ENCODE measurements at regions not wholly inside any gene's neighbourhood (a gene's known extent, or its start where the extent isn't known, plus 50 kb on each side); places are given as distances from the start of the nearest gene placed in this dataset.

DNA sequence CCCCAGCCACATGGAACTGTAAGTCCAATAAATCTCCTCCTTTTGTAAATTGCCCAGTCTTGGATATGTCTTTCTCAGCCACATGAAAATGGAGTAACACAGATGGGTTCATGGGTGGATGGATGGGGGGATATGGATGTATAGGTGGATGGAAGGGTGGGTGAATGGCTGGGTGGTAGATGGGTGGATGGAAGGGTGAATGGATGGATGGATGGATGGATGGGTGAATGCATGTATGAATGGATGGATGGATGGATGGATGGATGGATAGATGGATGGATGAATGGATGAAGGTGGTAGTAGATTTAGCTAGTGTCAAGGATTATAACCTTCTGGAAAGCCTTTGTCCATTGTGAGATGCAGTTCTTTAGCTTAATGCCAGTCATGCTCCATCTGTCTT lies 146.1 kb upstream of the ATP2B2 start:
- H3K27me3 ChIP-seq (ENCODE audit: control insufficient read depth, insufficient read depth, low read length): peaks cover 3% of the 10 kb centered on the region; the same call in 1 of the 2 replicates
- POLR2A ChIA-PET: no interaction called here
- intact Hi-C loops (cut with micrococcal nuclease; ENCODE audit: unreplicated experiment) (no loop called here), in situ Hi-C loops (cut with HindIII; ENCODE audit: low pct_unique_long_range_greater_than_20kb, low sequenced_read_pairs) (no loop called here)
- no peak overlapping the region for H3K27ac ChIP-seq (ENCODE audit: low read length)
- BruUV-seq (replicated peaks): no TSS peak
- DNase-seq (ENCODE audit: low read depth, low spot score): no peak
- H3K9me3 ChIP-seq (ENCODE audit: control insufficient read depth, insufficient read depth, low read depth, low read length): no peaks in the 10 kb centered on the region
- no peaks in the 10 kb centered on the region for H3K36me3 ChIP-seq (ENCODE audit: control insufficient read depth, insufficient read depth, low read length)
- CTCF ChIA-PET: no interaction called here
- no peak overlapping the region for H3K4me3 ChIP-seq (ENCODE audit: low read depth in 2 of 2, low read length in 2 of 2)
- no peak for ATAC-seq
- H3K4me1 ChIP-seq (ENCODE audit: control insufficient read depth, insufficient read depth, low read length): no peaks in the 10 kb centered on the region
- TF ChIP-seq POLR2AphosphoS5 (IDR thresholded peaks at IDR 0.05; ENCODE audit: low read depth, low read length): no peak
- TF ChIP-seq, protein P1, sequence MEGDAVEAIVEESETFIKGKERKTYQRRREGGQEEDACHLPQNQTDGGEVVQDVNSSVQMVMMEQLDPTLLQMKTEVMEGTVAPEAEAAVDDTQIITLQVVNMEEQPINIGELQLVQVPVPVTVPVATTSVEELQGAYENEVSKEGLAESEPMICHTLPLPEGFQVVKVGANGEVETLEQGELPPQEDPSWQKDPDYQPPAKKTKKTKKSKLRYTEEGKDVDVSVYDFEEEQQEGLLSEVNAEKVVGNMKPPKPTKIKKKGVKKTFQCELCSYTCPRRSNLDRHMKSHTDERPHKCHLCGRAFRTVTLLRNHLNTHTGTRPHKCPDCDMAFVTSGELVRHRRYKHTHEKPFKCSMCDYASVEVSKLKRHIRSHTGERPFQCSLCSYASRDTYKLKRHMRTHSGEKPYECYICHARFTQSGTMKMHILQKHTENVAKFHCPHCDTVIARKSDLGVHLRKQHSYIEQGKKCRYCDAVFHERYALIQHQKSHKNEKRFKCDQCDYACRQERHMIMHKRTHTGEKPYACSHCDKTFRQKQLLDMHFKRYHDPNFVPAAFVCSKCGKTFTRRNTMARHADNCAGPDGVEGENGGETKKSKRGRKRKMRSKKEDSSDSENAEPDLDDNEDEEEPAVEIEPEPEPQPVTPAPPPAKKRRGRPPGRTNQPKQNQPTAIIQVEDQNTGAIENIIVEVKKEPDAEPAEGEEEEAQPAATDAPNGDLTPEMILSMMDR (IDR thresholded peaks at IDR 0.05): no peak
- TF ChIP-seq REST (IDR thresholded peaks at IDR 0.05; ENCODE audit: insufficient read depth in 1 of 2, low read depth in 2 of 2, low read length in 1 of 2): no peak
- no peak for TF ChIP-seq TCF7L2 (IDR thresholded peaks at IDR 0.05; ENCODE audit: low read depth, low read length)
- TF ChIP-seq SIN3A (IDR thresholded peaks at IDR 0.05; ENCODE audit: borderline replicate concordance, insufficient read depth, low read depth, low read length): no peak

- Histone ChIP-seq H3K27ac (ENCODE audit: low read length) (no peak overlapping the region), H3K27me3 (ENCODE audit: control insufficient read depth, insufficient read depth, low read length) (no peaks in the 10 kb centered on the region; the same call in 1 of the 2 replicates), H3K4me1 (ENCODE audit: control insufficient read depth, insufficient read depth, low read length) (no peaks in the 10 kb centered on the region), H3K4me3 (ENCODE audit: low read depth in 2 of 2, low read length in 2 of 2) (no peak overlapping the region), H3K36me3 (ENCODE audit: control insufficient read depth, insufficient read depth, low read length) (no peaks in the 10 kb centered on the region), H3K9me3 (ENCODE audit: control insufficient read depth, insufficient read depth, low read depth, low read length) (no peaks in the 10 kb centered on the region)
- BruUV-seq (replicated peaks): no TSS peak
- DNase-seq (ENCODE audit: low read depth, low spot score): no peak
- ChIA-PET POLR2A (no interaction called here), CTCF (no interaction called here)
- ATAC-seq: no peak
- in situ Hi-C loops (cut with HindIII; ENCODE audit: low pct_unique_long_range_greater_than_20kb, low sequenced_read_pairs) (no loop called here), intact Hi-C loops (cut with micrococcal nuclease; ENCODE audit: unreplicated experiment) (no loop called here)
- TF ChIP-seq TCF7L2 (IDR thresholded peaks at IDR 0.05; ENCODE audit: low read depth, low read length): no peak
- no peak for TF ChIP-seq SIN3A (IDR thresholded peaks at IDR 0.05; ENCODE audit: borderline replicate concordance, insufficient read depth, low read depth, low read length)
Measured at GRCh38 chr3:10653241-10653640, 147.9 kb upstream of the ATP2B2 start.

DNA sequence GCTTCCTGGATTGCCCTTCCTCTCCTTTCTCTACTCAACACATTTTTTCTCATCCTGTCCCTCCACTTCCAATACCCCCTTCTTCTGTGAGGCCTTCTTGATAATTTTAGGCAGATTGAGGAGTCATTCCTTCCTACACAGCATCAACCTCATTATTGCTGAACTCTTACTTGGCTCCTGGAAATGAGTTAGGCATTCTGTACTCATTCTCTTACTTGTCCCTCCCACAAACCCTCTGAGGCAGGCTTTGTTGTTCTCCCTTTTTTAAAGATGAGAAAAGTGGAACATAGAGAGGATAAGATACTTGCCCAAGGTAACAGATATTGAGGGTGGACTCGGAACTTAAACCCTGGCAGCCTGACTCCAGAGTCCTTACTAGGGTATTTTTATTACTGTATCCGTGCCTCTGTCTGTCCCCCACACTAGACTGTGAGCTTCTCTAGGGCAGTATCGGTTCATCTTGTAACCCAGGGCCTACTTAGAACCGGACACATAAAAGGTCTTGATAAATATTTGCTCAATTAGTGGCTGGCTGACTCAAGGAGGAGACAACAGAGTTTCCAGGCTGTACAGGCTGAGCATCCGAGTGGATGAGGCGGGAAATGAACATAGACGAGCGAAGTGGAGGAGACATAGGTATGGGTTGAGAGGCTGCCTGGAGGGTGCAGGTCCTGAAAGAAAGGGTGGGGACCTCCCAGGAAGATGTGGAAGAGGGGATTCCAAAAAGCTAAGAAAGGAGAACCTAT lies 148.7 kb upstream of the ATP2B2 start:
- no peaks in the 10 kb centered on the region for H3K36me3 ChIP-seq (ENCODE audit: control insufficient read depth, insufficient read depth, low read length)
- no peaks in the 10 kb centered on the region for H3K9me3 ChIP-seq (ENCODE audit: control insufficient read depth, insufficient read depth, low read depth, low read length)
- POLR2A ChIA-PET: no interaction called here
- DNase-seq (ENCODE audit: low read depth, low spot score) (no peak), ATAC-seq (no peak)
- CTCF ChIA-PET: interaction anchor here (0.6 kb wide), 2 partner anchors 310 to 332 kb away, joined by 3 read pairs; no protein-coding TSS in a partner anchor
- no peaks in the 10 kb centered on the region for H3K4me1 ChIP-seq (ENCODE audit: control insufficient read depth, insufficient read depth, low read length)
- no TSS peak for BruUV-seq (replicated peaks)
- no peak overlapping the region for H3K4me3 ChIP-seq (ENCODE audit: low read depth in 2 of 2, low read length in 2 of 2)
- no peaks in the 10 kb centered on the region; the same call in 1 of the 2 replicates for H3K27me3 ChIP-seq (ENCODE audit: control insufficient read depth, insufficient read depth, low read length)
- intact Hi-C loops (cut with micrococcal nuclease; ENCODE audit: unreplicated experiment): no loop called here
- TF ChIP-seq REST (IDR thresholded peaks at IDR 0.05; ENCODE audit: insufficient read depth in 1 of 2, low read depth in 2 of 2, low read length in 1 of 2) (no peak), POLR2AphosphoS5 (IDR thresholded peaks at IDR 0.05; ENCODE audit: low read depth, low read length) (no peak), SIN3A (IDR thresholded peaks at IDR 0.05; ENCODE audit: borderline replicate concordance, insufficient read depth, low read depth, low read length) (no peak), TCF7L2 (IDR thresholded peaks at IDR 0.05; ENCODE audit: low read depth, low read length) (no peak)
- TF ChIP-seq, protein P1 (IDR thresholded peaks at IDR 0.05): no peak
- in situ Hi-C loops (cut with HindIII; ENCODE audit: low pct_unique_long_range_greater_than_20kb, low sequenced_read_pairs): no loop called here
- H3K27ac ChIP-seq (ENCODE audit: low read length): no peak overlapping the region
